ENCODE measurements at regions not wholly inside any gene's neighbourhood (a gene's known extent, or its start where the extent isn't known, plus 50 kb on each side); places are given as distances from the start of the nearest gene placed in this dataset.

GRCh38 chr15:89003865-89004725 is 84.2 kb upstream of the ABHD2 start:
- Histone ChIP-seq H3K27me3 (ENCODE audit: control insufficient read depth in 2 of 2, insufficient read depth in 2 of 2, low read length in 2 of 2) (no peaks in the 10 kb centered on the region), H3K27ac (ENCODE audit: extremely low read depth, low read depth, low read length) (no peak overlapping the region), H4K20me1 (replicated peaks; ENCODE audit: control insufficient read depth, insufficient read depth, low read length) (no peaks in the 10 kb centered on the region), H3K4me2 (ENCODE audit: insufficient read depth, low read length) (no peak overlapping the region; the same call in 1 of the 2 replicates), H3K4me1 (replicated peaks in 1 of 2; ENCODE audit: control insufficient read depth in 2 of 2, insufficient read depth in 2 of 2, low read length in 2 of 2) (peaks cover 15 to 31% of the 10 kb centered on the region in 2 experiments), H3K9me1 (ENCODE audit: control insufficient read depth, insufficient read depth, low read length) (no peaks in the 10 kb centered on the region), H3K4me3 (no peak overlapping the region), H3K36me3 (ENCODE audit: control insufficient read depth, insufficient read depth, low read length) (no peaks in the 10 kb centered on the region), H3K79me2 (ENCODE audit: control insufficient read depth, insufficient read depth, low read length) (no peaks in the 10 kb centered on the region), H3K9ac (ENCODE audit: insufficient read depth in 1 of 2, low read depth in 2 of 2, low read length in 2 of 2) (0 out of 4 replicates have a peak overlapping the region, but pooled peaks of 1 of the 2 experiments have one; percentile 66), H3K9me3 (replicated peaks; ENCODE audit: control insufficient read depth, insufficient read depth, low read depth, low read length) (no peaks in the 10 kb centered on the region), H2AFZ (ENCODE audit: low read depth, low read length) (peak overlapping the region; percentile 89)
- ATAC-seq (peak; percentile 96), DNase-seq (ENCODE audit: extremely low read depth in 1 of 4, low spot score in 3 of 4) (peak; percentile 60 to 80 (median 72)), FAIRE-seq (peak; percentile 72)
- ChIA-PET CTCF (ENCODE audit: low intra/inter-chr PET ratio) (interaction anchor here (1.2 to 1.3 kb wide), 2 partner anchors 14 to 99 kb away, joined by 3 to 6 read pairs; no protein-coding TSS in a partner anchor), POLR2A (interaction anchor here (0.5 to 3.9 kb wide), 9 partner anchors 9 to 396 kb away, joined by 3 to 20 read pairs (median 4); no protein-coding TSS in a partner anchor)
- 41% methylated on average over 10 of the region's 11 CpGs for WGBS (ENCODE audit: insufficient coverage, low coverage, missing lambda C conversion rate)
- in situ Hi-C loops (cut with MboI), result no loop called here
- BruUV-seq (replicated peaks), result no TSS peak
- intact Hi-C loops (cut with micrococcal nuclease), result loop anchor here (1.0 to 2.0 kb wide), 2 partner anchors 65 to 100 kb away; no protein-coding TSS in a partner anchor
- TF ChIP-seq NFIC (IDR thresholded peaks at IDR 0.05) (0 out of 2 replicates have a peak, but pooled peaks have one; percentile 5), CTCF (IDR thresholded peaks at IDR 0.05 in 2 of 3, conservative IDR thresholded peaks at IDR 0.05 in 1 of 3; ENCODE audit: insufficient read depth in 2 of 3, low read depth in 1 of 3, low read length in 3 of 3) (peak; percentile 75 to 85 (median 80)), STAT5B (CRISPR knock-in tag; IDR thresholded peaks at IDR 0.05) (no peak), JUND (IDR thresholded peaks at IDR 0.05; ENCODE audit: borderline replicate concordance, low read depth, low read length) (peak; percentile 42; the same call in 1 of the 2 replicates), JUND (tag; IDR thresholded peaks at IDR 0.05; ENCODE audit: borderline replicate concordance, low read depth, low read length) (no peak), NR4A1 (CRISPR knock-in tag; IDR thresholded peaks at IDR 0.05) (no peak), NR4A1 (tag; IDR thresholded peaks at IDR 0.05) (0 out of 2 replicates have a peak, but pooled peaks have one; percentile 24)
- TF ChIP-seq, protein P1, sequence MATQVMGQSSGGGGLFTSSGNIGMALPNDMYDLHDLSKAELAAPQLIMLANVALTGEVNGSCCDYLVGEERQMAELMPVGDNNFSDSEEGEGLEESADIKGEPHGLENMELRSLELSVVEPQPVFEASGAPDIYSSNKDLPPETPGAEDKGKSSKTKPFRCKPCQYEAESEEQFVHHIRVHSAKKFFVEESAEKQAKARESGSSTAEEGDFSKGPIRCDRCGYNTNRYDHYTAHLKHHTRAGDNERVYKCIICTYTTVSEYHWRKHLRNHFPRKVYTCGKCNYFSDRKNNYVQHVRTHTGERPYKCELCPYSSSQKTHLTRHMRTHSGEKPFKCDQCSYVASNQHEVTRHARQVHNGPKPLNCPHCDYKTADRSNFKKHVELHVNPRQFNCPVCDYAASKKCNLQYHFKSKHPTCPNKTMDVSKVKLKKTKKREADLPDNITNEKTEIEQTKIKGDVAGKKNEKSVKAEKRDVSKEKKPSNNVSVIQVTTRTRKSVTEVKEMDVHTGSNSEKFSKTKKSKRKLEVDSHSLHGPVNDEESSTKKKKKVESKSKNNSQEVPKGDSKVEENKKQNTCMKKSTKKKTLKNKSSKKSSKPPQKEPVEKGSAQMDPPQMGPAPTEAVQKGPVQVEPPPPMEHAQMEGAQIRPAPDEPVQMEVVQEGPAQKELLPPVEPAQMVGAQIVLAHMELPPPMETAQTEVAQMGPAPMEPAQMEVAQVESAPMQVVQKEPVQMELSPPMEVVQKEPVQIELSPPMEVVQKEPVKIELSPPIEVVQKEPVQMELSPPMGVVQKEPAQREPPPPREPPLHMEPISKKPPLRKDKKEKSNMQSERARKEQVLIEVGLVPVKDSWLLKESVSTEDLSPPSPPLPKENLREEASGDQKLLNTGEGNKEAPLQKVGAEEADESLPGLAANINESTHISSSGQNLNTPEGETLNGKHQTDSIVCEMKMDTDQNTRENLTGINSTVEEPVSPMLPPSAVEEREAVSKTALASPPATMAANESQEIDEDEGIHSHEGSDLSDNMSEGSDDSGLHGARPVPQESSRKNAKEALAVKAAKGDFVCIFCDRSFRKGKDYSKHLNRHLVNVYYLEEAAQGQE (IDR thresholded peaks at IDR 0.05; ENCODE audit: borderline replicate concordance), result peak; percentile 88
- TF ChIP-seq, protein P1 (CRISPR knock-in tag; IDR thresholded peaks at IDR 0.05; ENCODE audit: low read depth), result no peak
- TF ChIP-seq, protein P2, sequence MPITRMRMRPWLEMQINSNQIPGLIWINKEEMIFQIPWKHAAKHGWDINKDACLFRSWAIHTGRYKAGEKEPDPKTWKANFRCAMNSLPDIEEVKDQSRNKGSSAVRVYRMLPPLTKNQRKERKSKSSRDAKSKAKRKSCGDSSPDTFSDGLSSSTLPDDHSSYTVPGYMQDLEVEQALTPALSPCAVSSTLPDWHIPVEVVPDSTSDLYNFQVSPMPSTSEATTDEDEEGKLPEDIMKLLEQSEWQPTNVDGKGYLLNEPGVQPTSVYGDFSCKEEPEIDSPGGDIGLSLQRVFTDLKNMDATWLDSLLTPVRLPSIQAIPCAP (CRISPR knock-in tag; IDR thresholded peaks at IDR 0.05; ENCODE audit: borderline replicate concordance), result no peak

All from K562 (cell line).